Mesenchymal stem cell (in vitro differentiated cells and primary cell): ENCODE measurements at regions not wholly inside any gene's neighbourhood (a gene's known extent, or its start where the extent isn't known, plus 50 kb on each side); places are given as distances from the start of the nearest gene placed in this dataset.

Experiments used
- DNase-seq: peaks from one replicate; pipeline ENCODE4 v3.0.0-alpha.2; 2013
- H2AFZ ChIP-seq: one replicate; pipeline ENCODE4 v1.6.1; 2013; ENCODE audit warnings: low read depth, mild to moderate bottlenecking, control low read depth, inconsistent platforms, low read length, moderate library complexity
- H2AK5ac ChIP-seq: 2 replicates; pipeline ENCODE4 v1.6.1; 2013; ENCODE audit warnings: low read length, moderate library complexity, mild to moderate bottlenecking, inconsistent platforms; ENCODE audit not compliant: severe bottlenecking
- H2BK120ac ChIP-seq: one replicate; pipeline ENCODE4 v1.6.1; 2013; ENCODE audit warnings: low read depth, mild to moderate bottlenecking, inconsistent platforms, low read length, moderate library complexity
- H2BK12ac ChIP-seq, 2 experiments: one replicate each; pipeline ENCODE4 v1.6.1; 2013; ENCODE audit warnings: inconsistent platforms in 2 of 2, low read length in 2 of 2, mild to moderate bottlenecking in 2 of 2, moderate library complexity in 2 of 2, control low read depth in 1 of 2
- H2BK15ac ChIP-seq: one replicate; pipeline ENCODE4 v1.6.1; 2013; ENCODE audit warnings: mild to moderate bottlenecking, low read depth, inconsistent platforms; ENCODE audit not compliant: poor library complexity, severe bottlenecking
- H2BK5ac ChIP-seq: 2 replicates; pipeline ENCODE4 v1.6.1; 2013; ENCODE audit warnings: low read depth, mild to moderate bottlenecking, low read length, control low read depth, inconsistent platforms; ENCODE audit not compliant: poor library complexity, severe bottlenecking
- H3K14ac ChIP-seq, 2 experiments: one replicate each; pipeline ENCODE4 v1.6.1; 2013; ENCODE audit warnings: inconsistent platforms in 2 of 2, low read length in 2 of 2, control low read depth in 1 of 2, mild to moderate bottlenecking in 1 of 2, moderate library complexity in 1 of 2
- H3K18ac ChIP-seq, 2 experiments: one replicate each; pipeline ENCODE4 v1.6.1; 2013; ENCODE audit warnings: inconsistent platforms in 2 of 2, low read length in 2 of 2, control low read depth in 1 of 2, low read depth in 1 of 2, mild to moderate bottlenecking in 1 of 2
- H3K23ac ChIP-seq, 2 experiments: one replicate each; pipeline ENCODE4 v1.6.1; 2013; ENCODE audit warnings: inconsistent platforms in 2 of 2, low read length in 2 of 2, mild to moderate bottlenecking in 2 of 2, moderate library complexity in 2 of 2, control low read depth in 1 of 2
- H3K27ac ChIP-seq: 2 replicates; pipeline ENCODE4 v1.5.1; 2013; ENCODE audit warnings: mild to moderate bottlenecking, moderate library complexity, low read length, control low read depth, inconsistent platforms; ENCODE audit not compliant: poor library complexity, severe bottlenecking
- H3K27me3 ChIP-seq, 2 experiments: 2 replicates each; pipeline versions ENCODE4 v1.6.1 to v1.7.0; 2013; ENCODE audit warnings: low read length in 2 of 2, mild to moderate bottlenecking in 2 of 2, moderate library complexity in 2 of 2, control low read depth in 1 of 2, inconsistent platforms in 1 of 2; ENCODE audit not compliant: control insufficient read depth in 1 of 2, insufficient read depth in 1 of 2
- H3K36me3 ChIP-seq, 2 experiments: 2 replicates each; pipeline versions ENCODE4 v1.6.1 to v1.7.0; 2013; ENCODE audit warnings: low read length in 2 of 2, control low read depth in 1 of 2, inconsistent platforms in 1 of 2, low read depth in 1 of 2, mild to moderate bottlenecking in 1 of 2; ENCODE audit not compliant: insufficient read depth in 2 of 2, control insufficient read depth in 1 of 2
- H3K4ac ChIP-seq, 2 experiments: one replicate each; pipeline ENCODE4 v1.6.1; 2013; ENCODE audit warnings: inconsistent platforms in 2 of 2, low read length in 2 of 2, mild to moderate bottlenecking in 2 of 2, moderate library complexity in 2 of 2, control low read depth in 1 of 2, low read depth in 1 of 2
- H3K4me1 ChIP-seq: 2 replicates; pipeline ENCODE4 v1.6.1; 2013; ENCODE audit warnings: low read depth, low read length, control low read depth; ENCODE audit not compliant: control insufficient read depth, insufficient read depth
- H3K4me2 ChIP-seq: 2 replicates; pipeline ENCODE4 v1.6.1; 2013; ENCODE audit warnings: low read length, mild to moderate bottlenecking, inconsistent platforms; ENCODE audit not compliant: poor library complexity, severe bottlenecking
- H3K4me3 ChIP-seq, 2 experiments: 2 replicates each; pipeline versions ENCODE4 v1.5.1 to v1.7.0; 2013; ENCODE audit warnings: low read length in 2 of 2, mild to moderate bottlenecking in 2 of 2, control low read depth in 1 of 2, low read depth in 1 of 2; ENCODE audit not compliant: insufficient read depth in 1 of 2
- H3K79me1 ChIP-seq: replicated peaks from 2 replicates; pipeline ENCODE4 v1.6.1; 2013; ENCODE audit warnings: mild to moderate bottlenecking, control low read depth, low read length, inconsistent platforms; ENCODE audit not compliant: poor library complexity, severe bottlenecking
- H3K9ac ChIP-seq: 2 replicates; pipeline ENCODE4 v1.7.0; 2013; ENCODE audit warnings: mild to moderate bottlenecking, low read length, moderate library complexity
- H3K9me3 ChIP-seq: 2 replicates; pipeline ENCODE4 v1.7.0; 2013; ENCODE audit warnings: mild to moderate bottlenecking, low read length; ENCODE audit not compliant: control insufficient read depth
- H4K8ac ChIP-seq: one replicate; pipeline ENCODE4 v1.6.1; 2013; ENCODE audit warnings: inconsistent platforms, mild to moderate bottlenecking, low read length, moderate library complexity
- H4K91ac ChIP-seq: one replicate; pipeline ENCODE4 v1.6.1; 2013; ENCODE audit warnings: mild to moderate bottlenecking, low read length, inconsistent platforms
- WGBS: methylation state at CpG from one replicate; pipeline ENCODE4 v1.1.7; 2013; ENCODE audit warnings: mixed read lengths; 5-methylcytosine and 5-hydroxymethylcytosine counted together

DNA sequence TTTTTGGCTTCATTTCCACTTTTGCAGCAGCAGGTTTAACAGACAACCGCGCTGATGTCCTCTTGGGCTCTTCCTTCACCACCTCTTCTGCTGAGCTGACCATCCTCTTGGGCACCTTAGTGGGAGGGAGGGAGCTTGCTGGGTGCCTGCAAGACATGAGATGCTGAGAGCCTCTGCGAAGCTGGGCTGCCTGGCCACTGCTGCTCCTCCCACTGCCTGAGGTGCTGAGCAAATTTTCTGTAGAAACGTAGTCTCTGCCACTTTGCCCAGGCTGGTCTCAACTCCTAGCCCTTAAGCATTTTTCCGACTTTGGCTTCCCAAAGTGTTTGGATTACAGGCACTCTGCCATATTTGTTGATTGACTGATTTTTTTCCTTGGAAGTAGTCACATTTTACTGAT, 422.2 kb upstream of the MC4R start:
- Histone ChIP-seq H2BK12ac (no peak overlapping the region), H2BK120ac (no peak overlapping the region), H4K91ac (no peak overlapping the region), H4K8ac (no peak overlapping the region), H3K79me1 (no peaks in the 10 kb centered on the region), H3K9ac (no peak overlapping the region), H3K4me3 (no peak overlapping the region), H3K27ac (no peak overlapping the region), H3K4me2 (no peak overlapping the region), H2BK5ac (no peak overlapping the region), H3K9me3 (no peaks in the 10 kb centered on the region), H3K18ac (no peak overlapping the region), H3K4me1 (peaks cover 1% of the 10 kb centered on the region), H3K27me3 (no peaks in the 10 kb centered on the region), H2AFZ (no peak overlapping the region), H3K14ac (no peak overlapping the region), H3K4ac (no peak overlapping the region), H3K23ac (peak overlapping the region in 1 of 2 experiments; percentile 80), H2BK15ac (no peak overlapping the region), H2AK5ac (no peak overlapping the region), H3K36me3 (no peaks in the 10 kb centered on the region)
- 73% methylated on average over 5 of the region's 5 CpGs for WGBS
- no peak for DNase-seq

DNA sequence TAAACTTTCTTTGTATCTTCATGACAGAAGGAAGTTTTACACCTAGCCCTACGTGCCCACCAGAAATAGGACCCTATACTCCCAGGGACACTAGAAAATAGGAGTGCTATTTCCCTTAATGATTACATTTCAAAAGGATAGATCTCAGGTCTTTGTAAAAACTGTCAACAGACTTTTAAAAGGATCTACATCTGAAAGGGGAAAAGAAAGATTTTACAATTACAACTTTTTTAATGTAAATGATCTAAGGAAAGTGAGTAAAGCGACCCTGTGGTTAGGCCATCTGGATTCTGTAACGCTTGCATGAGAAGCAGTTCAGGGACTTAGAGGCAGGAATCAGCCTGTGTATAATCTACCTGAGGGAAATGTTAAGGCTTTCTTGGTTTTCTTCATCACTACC, 431.8 kb upstream of the MC4R start:
- 79% methylated on average over 2 of the region's 3 CpGs for WGBS
- no peaks in the 10 kb centered on the region for H3K36me3 ChIP-seq
- no peak overlapping the region for H3K14ac ChIP-seq
- H3K27me3 ChIP-seq, result no peaks in the 10 kb centered on the region
- no peak overlapping the region for H4K8ac ChIP-seq
- H4K91ac ChIP-seq, result no peak overlapping the region
- no peak overlapping the region for H2BK15ac ChIP-seq
- no peak for DNase-seq
- H3K4me2 ChIP-seq, result no peak overlapping the region
- no peak overlapping the region for H2BK5ac ChIP-seq
- no peak overlapping the region for H2AFZ ChIP-seq
- H2BK120ac ChIP-seq, result no peak overlapping the region
- no peak overlapping the region for H3K9ac ChIP-seq
- no peaks in the 10 kb centered on the region for H3K79me1 ChIP-seq
- no peak overlapping the region for H3K4ac ChIP-seq
- H2BK12ac ChIP-seq, result no peak overlapping the region
- no peak overlapping the region for H2AK5ac ChIP-seq
- peaks cover 4% of the 10 kb centered on the region for H3K9me3 ChIP-seq
- no peak overlapping the region for H3K4me3 ChIP-seq
- no peak overlapping the region for H3K23ac ChIP-seq
- H3K18ac ChIP-seq, result no peak overlapping the region
- H3K4me1 ChIP-seq, result no peaks in the 10 kb centered on the region
- no peak overlapping the region for H3K27ac ChIP-seq

DNA sequence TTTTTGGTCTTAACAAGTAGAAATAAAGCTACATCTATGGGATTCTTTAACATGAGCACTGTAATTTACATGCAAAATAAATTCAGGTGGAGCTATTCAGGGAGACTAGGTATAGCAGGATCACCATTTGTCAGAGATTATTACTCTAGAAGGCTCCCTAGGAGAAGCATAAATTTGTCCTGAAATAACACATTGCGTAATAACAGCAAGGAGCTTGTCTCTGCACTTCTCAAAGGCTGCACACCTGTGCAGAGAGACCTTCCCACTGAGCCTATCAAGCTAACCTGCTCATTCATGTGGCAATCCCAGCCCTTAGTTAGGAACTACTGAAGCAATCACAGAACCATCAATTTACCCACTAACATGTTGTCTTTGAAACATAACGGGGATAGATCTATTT, 437.4 kb upstream of the MC4R start:
- Histone ChIP-seq H3K23ac (no peak overlapping the region), H3K4me3 (no peak overlapping the region), H3K27ac (no peak overlapping the region), H2BK12ac (no peak overlapping the region), H4K91ac (no peak overlapping the region), H3K4me2 (no peak overlapping the region), H4K8ac (no peak overlapping the region), H2BK5ac (no peak overlapping the region), H3K9ac (no peak overlapping the region), H2BK15ac (no peak overlapping the region), H2BK120ac (no peak overlapping the region), H3K36me3 (no peaks in the 10 kb centered on the region), H3K14ac (no peak overlapping the region), H3K4me1 (no peaks in the 10 kb centered on the region), H3K27me3 (no peaks in the 10 kb centered on the region), H3K79me1 (no peaks in the 10 kb centered on the region), H3K18ac (no peak overlapping the region), H2AK5ac (no peak overlapping the region), H3K4ac (no peak overlapping the region), H2AFZ (no peak overlapping the region), H3K9me3 (no peaks in the 10 kb centered on the region)
- no peak for DNase-seq
- WGBS, result 93% methylated on average over 1 of the region's 2 CpGs

DNA sequence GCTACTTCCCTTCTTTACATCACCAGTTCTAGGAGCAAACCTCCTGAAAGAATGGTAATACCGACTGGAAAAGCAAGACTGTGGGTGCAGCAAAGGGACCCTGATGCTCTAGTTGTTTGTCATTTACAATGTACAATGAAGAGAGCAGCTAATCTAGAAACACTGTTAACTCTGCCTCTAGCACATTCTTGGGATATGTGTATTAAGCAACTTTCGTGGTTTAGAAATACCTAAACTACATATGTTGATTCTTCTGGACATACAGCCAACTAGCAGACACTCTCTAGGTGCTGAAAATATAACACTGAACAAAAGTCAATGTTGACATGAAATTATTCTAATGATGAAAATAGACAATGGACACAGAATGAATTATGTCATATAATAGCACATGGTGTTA, 440.3 kb upstream of the MC4R start:
- Histone ChIP-seq H4K91ac (no peak overlapping the region), H3K23ac (no peak overlapping the region), H2AFZ (no peak overlapping the region), H3K4me1 (no peaks in the 10 kb centered on the region), H2BK5ac (no peak overlapping the region), H3K79me1 (no peaks in the 10 kb centered on the region), H2BK120ac (no peak overlapping the region), H4K8ac (no peak overlapping the region), H3K4me2 (no peak overlapping the region), H3K4ac (no peak overlapping the region), H3K9me3 (no peaks in the 10 kb centered on the region), H2BK15ac (no peak overlapping the region), H3K27me3 (no peaks in the 10 kb centered on the region), H2BK12ac (no peak overlapping the region), H2AK5ac (no peak overlapping the region), H3K27ac (no peak overlapping the region), H3K14ac (no peak overlapping the region), H3K36me3 (no peaks in the 10 kb centered on the region), H3K18ac (no peak overlapping the region), H3K4me3 (no peak overlapping the region), H3K9ac (no peak overlapping the region)
- DNase-seq, result no peak
- 80% methylated on average over 1 of the region's 2 CpGs for WGBS
